SW 1271 (cell line): ENCODE measurements at regions not wholly inside any gene's neighbourhood (a gene's known extent, or its start where the extent isn't known, plus 50 kb on each side); places are given as distances from the start of the nearest gene placed in this dataset.

Source experiments
- DNase-seq, 2 experiments: peaks; one replicate each; lab custom pipeline; 2025; lab: John Stamatoyannopoulos, UW

- DNase-seq: no peak
Observed at GRCh38 chr18:77444385-77444784, 194.7 kb downstream of the GALR1 start.

- no peak for DNase-seq
Observed at GRCh38 chr18:77448046-77448445, 198.4 kb downstream of the GALR1 start.

GRCh38 chr18:77455004-77455403 is 205.4 kb downstream of the GALR1 start:
- DNase-seq: no peak

DNA sequence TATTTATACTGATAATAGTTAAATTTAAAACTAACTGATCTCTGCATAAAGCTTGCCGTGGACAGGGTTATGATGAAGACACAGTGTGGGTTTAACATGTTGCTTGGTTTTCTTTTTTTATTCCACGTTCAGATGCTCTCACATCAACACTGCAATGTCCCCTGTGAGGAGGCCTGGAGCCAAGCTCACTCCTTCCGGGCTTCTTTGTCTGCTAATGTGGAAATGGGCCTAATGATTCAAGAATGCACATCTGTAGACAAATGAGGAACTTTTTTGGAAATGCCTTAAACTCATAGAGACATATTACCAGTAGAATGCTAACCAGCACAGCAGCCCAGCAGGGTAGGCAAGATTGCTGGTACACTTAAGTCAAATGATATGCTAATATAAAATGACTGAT is 208.0 kb downstream of the GALR1 start:
- DNase-seq: no peak

- DNase-seq: no peak
Observed at GRCh38 chr18:77461062-77461688, 211.5 kb downstream of the GALR1 start.

- no peak for DNase-seq
Observed at GRCh38 chr18:77464917-77465316, 215.3 kb downstream of the GALR1 start.

GRCh38 chr18:77466890-77467289 is 217.2 kb downstream of the GALR1 start:
- no peak for DNase-seq

DNA sequence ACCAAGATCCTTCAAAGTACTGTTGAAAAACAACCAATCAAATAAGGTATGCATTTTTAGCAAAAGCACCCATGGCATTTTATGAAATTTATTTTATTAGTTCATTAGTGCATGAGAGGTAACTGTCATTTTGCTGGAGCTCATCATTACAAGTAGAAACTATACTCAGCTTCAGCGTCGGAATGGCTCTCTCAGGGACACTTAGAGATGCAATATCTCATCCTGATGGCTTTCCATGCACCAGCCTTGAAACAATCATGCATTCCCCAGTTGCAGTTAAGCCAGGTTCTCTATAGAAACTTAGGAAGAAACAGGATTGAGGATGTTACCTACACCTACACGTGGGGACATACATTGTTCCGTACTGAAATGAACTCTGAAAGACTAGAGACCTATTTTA is 219.5 kb downstream of the GALR1 start:
- no peak for DNase-seq

DNA sequence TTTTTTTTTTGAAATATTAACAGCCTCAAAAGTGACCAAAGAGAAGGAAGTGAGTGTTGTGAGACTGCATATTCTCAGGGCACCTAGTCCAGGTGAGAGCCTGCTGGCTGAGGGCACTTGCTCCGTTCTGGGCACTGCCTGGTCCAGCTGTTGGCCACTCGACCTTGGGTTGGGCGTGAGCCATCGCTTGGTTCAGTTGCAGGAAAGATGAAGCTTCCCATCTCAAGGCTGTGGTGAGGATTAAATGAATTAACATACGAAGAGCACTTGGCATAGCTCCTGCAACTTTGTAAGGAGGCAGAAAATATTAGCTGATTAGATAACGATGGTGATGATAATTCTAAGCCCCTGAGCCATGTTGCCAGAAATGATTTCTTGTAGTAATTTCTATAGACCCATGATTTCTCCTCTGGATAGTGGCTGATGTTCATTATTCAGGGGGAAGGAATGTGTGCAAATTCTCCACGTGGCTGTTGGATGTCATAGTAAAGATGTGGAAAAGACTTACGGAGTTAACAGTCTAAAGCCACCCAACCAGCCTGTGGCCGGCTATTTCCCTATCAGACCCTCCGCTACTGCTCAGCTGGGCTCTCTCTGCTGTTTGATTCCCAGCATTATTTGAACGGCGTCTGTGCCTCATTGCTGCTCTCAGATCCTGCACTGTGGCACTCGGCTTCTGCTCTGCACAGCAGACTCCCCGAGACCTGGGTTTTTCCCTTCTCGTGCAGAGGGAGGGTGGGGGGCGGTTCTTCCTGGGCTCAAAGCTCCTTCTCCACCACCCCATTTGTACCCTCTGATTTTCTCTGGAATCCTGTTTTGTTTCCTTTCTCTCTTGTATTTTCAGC is 221.1 kb downstream of the GALR1 start:
- no peak for DNase-seq

- no peak for DNase-seq
Observed at GRCh38 chr18:77472509-77472908, 222.9 kb downstream of the GALR1 start.

DNA sequence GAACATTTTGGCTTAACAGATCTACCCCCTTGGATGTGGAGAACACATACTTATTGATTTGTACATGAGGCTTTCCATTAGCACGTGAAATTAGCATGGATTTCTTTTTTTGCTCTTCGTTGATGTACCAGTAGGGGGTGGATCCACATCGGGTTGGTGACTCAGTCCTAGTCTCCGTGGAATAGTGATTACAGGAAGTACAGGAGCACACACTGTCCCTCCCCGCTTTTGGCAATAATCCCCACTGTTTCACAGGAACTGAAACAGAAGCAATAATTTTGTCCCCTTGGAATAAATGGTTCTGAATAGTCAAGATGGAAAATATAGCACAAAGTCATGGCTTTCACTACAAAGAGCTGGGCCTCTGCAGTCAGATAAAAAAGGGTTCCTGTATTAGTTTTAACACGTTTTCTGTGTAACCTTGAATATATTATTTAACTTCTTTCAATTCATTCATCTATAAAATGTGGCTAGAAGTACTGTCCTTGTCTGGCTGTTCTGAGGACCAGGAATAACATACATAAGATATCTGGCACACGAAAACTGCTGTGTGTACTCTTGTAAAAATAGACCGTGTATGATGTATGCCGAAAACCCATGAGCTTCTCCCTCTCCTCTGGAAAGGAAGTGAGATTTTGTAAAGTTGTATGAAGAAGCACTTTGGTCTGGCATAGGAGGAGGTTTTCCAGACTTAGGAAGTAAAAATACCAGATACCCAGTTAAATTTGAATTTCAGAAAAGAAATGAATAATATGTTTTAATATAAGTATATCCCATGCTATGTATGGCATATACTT is 229.2 kb downstream of the GALR1 start:
- DNase-seq: peak in 1 of 2 experiments; percentile 13

- DNase-seq: no peak
Observed at GRCh38 chr18:77481541-77481940, 231.9 kb downstream of the GALR1 start.

DNA sequence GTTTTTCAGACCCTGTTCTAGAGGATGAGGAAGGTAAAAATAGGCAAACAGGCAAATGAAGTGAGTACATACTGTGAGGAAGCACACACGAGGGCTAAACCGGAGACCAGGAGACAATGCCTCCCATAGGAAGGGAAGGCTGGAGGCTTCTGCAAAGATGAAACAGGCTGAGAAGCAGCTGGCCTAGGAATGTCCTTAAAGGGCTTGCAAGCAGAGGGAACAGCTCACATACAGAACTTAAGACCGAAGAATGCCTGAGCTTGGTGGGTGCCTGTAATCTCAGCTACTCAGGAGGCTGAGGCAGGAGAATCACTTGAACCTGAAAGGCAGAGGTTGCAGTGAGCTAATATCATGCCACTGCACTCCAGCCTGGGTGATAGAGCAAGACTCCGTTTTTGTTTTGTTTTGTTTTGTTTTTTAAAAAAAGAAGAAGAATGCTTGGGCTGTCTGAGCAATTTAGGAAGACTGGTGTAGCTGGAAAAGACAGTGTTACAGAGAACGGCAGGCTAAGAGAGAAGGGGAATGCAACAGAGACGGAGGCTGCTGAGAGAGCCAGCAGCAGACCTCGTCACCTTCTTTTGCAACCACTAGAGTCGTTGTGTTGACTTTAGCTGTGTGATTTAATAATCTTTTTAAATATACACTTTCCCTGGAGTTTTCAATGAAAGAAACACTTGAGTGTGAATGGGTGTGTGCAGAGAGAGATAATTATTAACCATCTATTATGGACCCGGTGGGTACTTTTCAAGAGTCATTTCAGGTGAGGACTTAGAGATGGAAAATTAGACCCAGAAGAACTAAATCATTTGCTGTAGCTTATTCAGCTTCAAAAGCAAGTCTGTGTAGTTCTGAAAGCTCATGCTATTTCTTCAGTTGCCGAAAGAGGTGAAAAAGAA is 232.8 kb downstream of the GALR1 start:
- DNase-seq: no peak

DNA sequence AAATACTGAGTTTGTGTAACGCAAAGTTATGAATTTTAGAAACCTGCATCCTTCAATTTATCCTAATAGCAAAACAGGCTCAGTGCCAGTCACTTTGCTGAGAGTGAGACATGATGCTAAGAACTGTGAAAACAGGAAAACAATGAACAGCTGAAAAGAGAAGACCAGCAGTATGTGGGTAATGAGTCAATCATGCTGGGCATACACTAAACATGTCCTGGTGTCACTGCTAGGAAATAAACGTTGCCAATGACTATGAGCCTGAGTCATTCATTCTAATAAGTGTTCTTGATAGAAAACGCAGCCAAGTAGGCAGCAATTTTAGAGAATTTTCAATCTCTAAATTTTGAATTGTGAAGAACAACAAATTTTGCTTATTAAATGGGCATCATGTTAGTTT is 237.3 kb downstream of the GALR1 start:
- DNase-seq: no peak

DNA sequence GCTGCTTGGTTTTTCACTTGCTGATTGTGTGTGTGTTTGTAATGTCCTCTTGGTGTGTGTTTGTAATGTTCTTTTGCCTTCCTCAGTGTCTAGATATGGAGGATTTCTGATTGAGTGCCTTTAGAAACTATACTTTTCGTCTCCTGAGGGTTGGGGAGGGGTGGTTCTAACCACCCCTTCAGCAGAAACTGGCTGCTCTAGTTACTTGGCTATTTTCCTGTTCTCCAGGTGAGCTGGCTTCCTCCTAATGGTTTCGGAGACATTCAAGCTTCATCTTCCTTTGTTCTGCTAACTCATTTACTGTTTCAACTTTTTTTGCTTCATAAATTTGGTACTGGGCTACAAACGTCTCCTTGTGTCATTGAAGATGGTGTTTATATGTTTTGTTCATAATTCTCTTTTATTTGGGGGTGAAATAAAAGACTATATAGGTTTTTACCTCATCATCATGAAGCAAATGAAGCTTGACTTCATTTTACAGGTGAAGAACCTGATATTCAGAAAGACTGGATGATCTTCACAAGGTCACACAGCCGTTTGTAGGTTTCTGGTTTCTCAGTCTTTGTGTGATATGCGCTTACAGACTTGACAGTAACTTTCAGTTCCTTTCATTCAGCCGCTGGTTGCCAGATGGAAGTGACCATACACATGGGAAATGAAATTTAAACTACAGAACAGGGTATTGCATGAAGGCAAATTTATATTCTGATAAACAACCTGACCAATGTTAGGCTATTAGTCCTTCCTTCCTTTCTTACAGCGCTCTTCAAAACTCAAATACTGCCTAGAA is 238.5 kb downstream of the GALR1 start:
- no peak for DNase-seq

- DNase-seq: no peak
Observed at GRCh38 chr18:77495079-77495478, 245.4 kb downstream of the GALR1 start.

GRCh38 chr18:77495982-77496690 is 246.5 kb downstream of the GALR1 start:
- DNase-seq: no peak

DNA sequence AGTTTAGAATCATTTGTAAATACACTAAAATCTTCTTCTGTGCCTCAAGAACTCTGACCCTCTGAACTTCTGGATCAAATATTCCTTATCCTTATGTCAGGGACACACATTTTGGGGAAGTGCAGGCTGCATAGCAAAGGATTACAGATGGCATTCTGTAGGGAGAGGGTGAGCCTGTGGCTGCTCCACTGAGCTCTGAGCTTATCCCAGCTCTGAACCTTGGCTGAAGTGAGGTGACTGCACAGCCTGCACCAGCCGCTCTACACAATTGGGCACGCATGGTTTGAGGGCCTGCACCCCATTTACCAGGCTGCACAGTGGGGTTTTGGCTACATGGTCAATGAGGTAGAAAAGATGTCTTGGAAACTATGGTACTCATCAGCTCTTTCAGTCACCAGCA is 251.6 kb downstream of the GALR1 start:
- no peak for DNase-seq

- DNase-seq: no peak
Observed at GRCh38 chr18:77505499-77505898, 255.9 kb downstream of the GALR1 start.

DNA sequence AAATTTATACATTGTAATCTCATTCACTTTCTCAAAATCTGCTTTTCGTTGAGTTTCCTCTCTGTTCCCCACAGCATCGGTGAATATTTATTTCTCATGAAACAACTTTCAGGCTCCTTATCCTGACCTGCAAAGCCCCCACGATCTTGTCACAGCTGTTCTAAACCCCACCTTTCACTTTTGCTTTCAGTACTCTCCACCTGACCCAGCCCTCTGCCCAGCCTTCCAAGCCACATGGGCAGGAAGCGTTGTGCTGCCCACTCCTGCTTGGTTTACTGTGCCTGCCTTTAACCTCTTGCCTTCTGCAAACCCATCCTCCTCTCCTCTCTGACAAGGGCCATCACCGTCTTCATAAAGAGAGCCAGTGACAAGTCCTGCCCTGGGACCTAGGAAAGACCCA is 262.5 kb downstream of the GALR1 start:
- no peak for DNase-seq
